GM20000 (cell line): ENCODE measurements at regions not wholly inside any gene's neighbourhood (a gene's known extent, or its start where the extent isn't known, plus 50 kb on each side); places are given as distances from the start of the nearest gene placed in this dataset.

ENCODE experiments used
- DNase-seq: peaks from one replicate; pipeline ENCODE4 v3.0.0; 2012; ENCODE audit warnings: low spot score
- TF ChIP-seq, protein P1 (sequence below): IDR thresholded peaks from 2 replicates; pipeline ENCODE4 v1.5.1; 2012; ENCODE audit warnings: mild to moderate bottlenecking, control low read depth; ENCODE audit errors: extremely low read depth, missing control alignments

DNA sequence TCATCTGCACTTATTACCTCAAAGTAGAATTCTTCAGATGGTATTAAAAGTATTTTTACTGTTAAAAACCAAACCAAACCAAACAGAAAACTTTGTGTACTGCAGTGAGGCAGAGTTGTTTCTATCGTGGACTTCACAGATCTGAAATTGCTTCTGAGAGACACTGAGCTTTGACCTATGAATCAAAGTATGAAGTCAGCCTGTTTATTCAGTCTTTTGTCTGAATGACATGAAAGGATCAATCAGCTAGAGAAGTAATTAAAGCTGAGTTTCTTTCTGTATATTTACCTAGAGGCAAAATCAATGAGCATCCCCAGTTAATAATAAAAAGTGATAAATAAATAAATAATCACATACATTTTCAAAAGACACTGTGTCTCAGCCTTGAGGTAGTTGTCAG lies 2121.0 kb downstream of the PCDH7 start:
- TF ChIP-seq, protein P1, sequence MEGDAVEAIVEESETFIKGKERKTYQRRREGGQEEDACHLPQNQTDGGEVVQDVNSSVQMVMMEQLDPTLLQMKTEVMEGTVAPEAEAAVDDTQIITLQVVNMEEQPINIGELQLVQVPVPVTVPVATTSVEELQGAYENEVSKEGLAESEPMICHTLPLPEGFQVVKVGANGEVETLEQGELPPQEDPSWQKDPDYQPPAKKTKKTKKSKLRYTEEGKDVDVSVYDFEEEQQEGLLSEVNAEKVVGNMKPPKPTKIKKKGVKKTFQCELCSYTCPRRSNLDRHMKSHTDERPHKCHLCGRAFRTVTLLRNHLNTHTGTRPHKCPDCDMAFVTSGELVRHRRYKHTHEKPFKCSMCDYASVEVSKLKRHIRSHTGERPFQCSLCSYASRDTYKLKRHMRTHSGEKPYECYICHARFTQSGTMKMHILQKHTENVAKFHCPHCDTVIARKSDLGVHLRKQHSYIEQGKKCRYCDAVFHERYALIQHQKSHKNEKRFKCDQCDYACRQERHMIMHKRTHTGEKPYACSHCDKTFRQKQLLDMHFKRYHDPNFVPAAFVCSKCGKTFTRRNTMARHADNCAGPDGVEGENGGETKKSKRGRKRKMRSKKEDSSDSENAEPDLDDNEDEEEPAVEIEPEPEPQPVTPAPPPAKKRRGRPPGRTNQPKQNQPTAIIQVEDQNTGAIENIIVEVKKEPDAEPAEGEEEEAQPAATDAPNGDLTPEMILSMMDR: no peak
- DNase-seq: no peak

DNA sequence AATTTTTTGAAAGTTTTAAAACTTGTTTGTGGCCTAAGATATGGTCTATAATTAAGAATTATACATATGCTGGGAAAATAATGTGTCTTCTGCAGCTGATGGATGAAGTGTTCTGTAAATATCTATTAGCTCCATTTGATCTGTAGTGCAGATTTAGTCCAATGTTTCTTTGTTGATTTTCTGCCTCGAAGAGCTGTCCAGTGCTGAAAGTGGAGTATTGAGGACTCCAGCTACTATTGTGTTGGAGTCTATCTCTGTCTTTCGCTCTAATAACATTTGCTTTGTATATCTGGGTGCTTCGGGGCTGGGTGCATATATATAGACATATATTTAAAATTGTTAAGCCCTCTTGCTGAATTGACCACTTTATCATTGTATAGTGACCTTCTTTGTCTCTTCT lies 2127.3 kb downstream of the PCDH7 start:
- TF ChIP-seq, protein P1: no peak
- no peak for DNase-seq

DNA sequence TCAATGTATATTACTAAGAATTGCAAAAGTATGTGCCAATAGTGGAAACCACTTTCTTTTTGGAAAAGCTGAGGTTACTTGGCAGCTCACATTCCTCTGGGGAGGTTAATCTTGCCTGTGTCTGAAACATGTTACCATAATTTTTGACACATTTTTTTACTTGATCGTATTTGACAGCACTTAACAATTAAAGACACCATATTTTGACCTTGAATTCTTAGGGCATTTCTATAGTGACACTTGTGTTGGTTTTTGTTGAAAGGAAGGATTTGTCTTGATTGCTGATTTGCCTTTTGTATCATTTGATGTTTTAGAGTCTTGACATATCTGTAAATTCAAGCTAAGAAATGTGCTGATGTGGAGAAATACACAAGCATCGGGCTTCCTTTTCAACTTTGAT lies 2135.5 kb downstream of the PCDH7 start:
- DNase-seq: no peak
- TF ChIP-seq, protein P1: no peak

- DNase-seq: no peak
- TF ChIP-seq, protein P1: no peak
Measured at GRCh38 chr4:32858361-32858760, 2138.2 kb downstream of the PCDH7 start.

DNA sequence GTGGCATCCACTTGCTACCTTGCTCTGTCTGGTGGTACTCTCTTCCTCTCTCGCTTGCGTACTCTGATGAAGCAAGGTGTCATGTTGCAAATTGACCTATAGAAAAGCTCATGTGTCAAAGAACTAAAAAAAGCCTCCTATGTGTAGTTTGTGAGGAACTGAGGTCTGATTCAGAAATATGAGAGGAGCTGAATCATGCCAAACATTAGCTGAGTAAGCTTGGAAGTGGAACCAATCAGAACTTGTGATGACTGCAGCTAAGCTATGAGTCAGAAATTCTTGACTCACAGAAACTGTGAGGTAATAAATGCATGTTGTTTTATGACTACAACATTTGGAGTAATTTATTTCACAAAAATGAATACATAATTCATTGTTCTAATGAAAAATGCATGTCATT lies 2138.8 kb downstream of the PCDH7 start:
- DNase-seq: no peak

GRCh38 chr4:32864713-32865351 lies 2144.7 kb downstream of the PCDH7 start:
- TF ChIP-seq, protein P1: no peak
- no peak for DNase-seq

More for the DNA sequence above, 2138.8 kb downstream of the PCDH7 start:
- TF ChIP-seq, protein P1: no peak

GRCh38 chr4:32876546-32876945 lies 2156.4 kb downstream of the PCDH7 start:
- TF ChIP-seq, protein P1: no peak

More at GRCh38 chr4:32876546-32876945, 2156.4 kb downstream of the PCDH7 start:
- DNase-seq: no peak
